Inflammatory macrophage treated with lipopolysaccharide for 1 hour (primary cell): ENCODE measurements at regions not wholly inside any gene's neighbourhood (a gene's known extent, or its start where the extent isn't known, plus 50 kb on each side); places are given as distances from the start of the nearest gene placed in this dataset.

Source experiments
- DNase-seq, 2 donors: peaks; one replicate each; pipeline ENCODE4 v3.0.0-alpha.2; 2020 to 2022

GRCh38 chr4:183853548-183853940 is 51.6 kb upstream of the STOX2 start:
- no peak for DNase-seq
